ENCODE measurements at regions not wholly inside any gene's neighbourhood (a gene's known extent, or its start where the extent isn't known, plus 50 kb on each side); places are given as distances from the start of the nearest gene placed in this dataset.

GRCh38 chr5:167001246-167001645 is 1290.2 kb upstream of the WWC1 start:
- H3K27ac ChIP-seq, result no peak overlapping the region
- TF ChIP-seq CTCF (IDR thresholded peaks at IDR 0.05) (no peak), POLR2A (IDR thresholded peaks at IDR 0.05) (no peak)
- H3K4me1 ChIP-seq (replicated peaks in 1 of 2), result no peaks in the 10 kb centered on the region
- WGBS, 4 donors, result 64 to 76% (median 71%) methylated on average over 3 of the region's 3 CpGs
- intact Hi-C loops (cut with DNase I), result no loop called here
- H3K4me3 ChIP-seq, result no peak overlapping the region
- no peak for DNase-seq
- H3K27me3 ChIP-seq, result no peaks in the 10 kb centered on the region
- H3K36me3 ChIP-seq (replicated peaks in 1 of 2), result no peaks in the 10 kb centered on the region
- no peaks in the 10 kb centered on the region for H3K9me3 ChIP-seq (replicated peaks in 1 of 3)

DNA sequence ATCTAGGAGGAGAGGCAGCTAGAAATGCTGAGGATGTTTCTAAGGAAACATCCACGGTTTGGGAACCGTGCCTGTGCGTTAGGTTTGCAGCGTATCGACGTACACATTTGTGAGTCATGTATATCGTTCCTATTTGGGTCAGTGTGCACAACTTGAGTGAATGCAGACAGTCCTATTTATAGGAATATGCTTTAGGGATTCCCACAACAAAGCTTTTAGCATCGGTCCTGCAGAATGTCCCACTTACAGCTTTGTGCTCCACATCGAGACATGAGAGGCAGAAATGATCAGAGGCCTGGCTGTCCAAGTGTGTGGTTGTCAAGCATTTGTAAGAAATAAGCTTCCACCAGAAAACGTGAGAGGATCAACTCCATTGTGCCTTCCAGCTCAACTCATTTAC is 1282.7 kb upstream of the WWC1 start:
- 77 to 84% (median 82%) methylated on average over 10 of the region's 10 CpGs for WGBS, 4 donors

DNA sequence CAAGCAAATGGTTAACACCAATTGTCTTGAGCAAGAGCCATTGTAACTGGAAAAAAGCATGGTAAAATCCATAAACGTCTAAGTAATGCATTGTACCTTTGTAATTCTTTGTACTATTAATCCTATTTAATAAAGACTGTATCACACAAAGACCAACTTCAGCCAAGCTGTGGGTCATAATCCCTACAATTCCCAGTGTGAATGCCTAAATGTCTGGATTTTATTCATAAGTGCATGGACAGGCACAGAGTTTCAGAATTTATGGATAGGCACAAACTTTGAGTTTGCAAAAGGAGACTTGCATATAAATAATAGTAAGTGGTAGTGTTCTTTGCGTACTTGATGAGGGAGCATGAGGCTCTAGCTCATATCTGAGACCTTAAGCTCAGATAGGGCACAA is 1280.2 kb upstream of the WWC1 start:
- WGBS, 4 donors, result 70 to 78% (median 74%) methylated on average over 2 of the region's 2 CpGs
- H3K27ac ChIP-seq, result no peak overlapping the region
- TF ChIP-seq POLR2A (IDR thresholded peaks at IDR 0.05) (no peak), CTCF (IDR thresholded peaks at IDR 0.05) (no peak)
- intact Hi-C loops (cut with DNase I), result no loop called here
- H3K36me3 ChIP-seq (replicated peaks in 1 of 2), result no peaks in the 10 kb centered on the region
- no peak for DNase-seq
- H3K4me3 ChIP-seq, result no peak overlapping the region
- no peaks in the 10 kb centered on the region for H3K4me1 ChIP-seq (replicated peaks in 1 of 2)
- H3K9me3 ChIP-seq (replicated peaks in 1 of 3), result no peaks in the 10 kb centered on the region
- H3K27me3 ChIP-seq, result no peaks in the 10 kb centered on the region

More for the DNA sequence above, 1282.7 kb upstream of the WWC1 start:
- DNase-seq, result no peak
- H3K9me3 ChIP-seq (replicated peaks in 1 of 3), result no peaks in the 10 kb centered on the region
- H3K4me3 ChIP-seq, result no peak overlapping the region
- no peaks in the 10 kb centered on the region for H3K36me3 ChIP-seq (replicated peaks in 1 of 2)
- TF ChIP-seq CTCF (IDR thresholded peaks at IDR 0.05) (no peak), POLR2A (IDR thresholded peaks at IDR 0.05) (no peak)
- H3K27me3 ChIP-seq, result no peaks in the 10 kb centered on the region
- intact Hi-C loops (cut with DNase I), result no loop called here
- H3K27ac ChIP-seq, result no peak overlapping the region
- H3K4me1 ChIP-seq (replicated peaks in 1 of 2), result no peaks in the 10 kb centered on the region

GRCh38 chr5:167012123-167013034 is 1279.1 kb upstream of the WWC1 start:
- DNase-seq, result no peak
- intact Hi-C loops (cut with DNase I), result no loop called here
- Histone ChIP-seq H3K27ac (no peak overlapping the region), H3K27me3 (no peaks in the 10 kb centered on the region), H3K4me3 (no peak overlapping the region), H3K9me3 (replicated peaks in 1 of 3) (no peaks in the 10 kb centered on the region), H3K4me1 (replicated peaks in 1 of 2) (no peaks in the 10 kb centered on the region), H3K36me3 (replicated peaks in 1 of 2) (no peaks in the 10 kb centered on the region)
- TF ChIP-seq POLR2A (IDR thresholded peaks at IDR 0.05), result no peak
- no peak for TF ChIP-seq CTCF (IDR thresholded peaks at IDR 0.05)
- WGBS, 4 donors, result 31 to 57% (median 38%) methylated on average over 2 of the region's 2 CpGs
